A673 (cell line): ENCODE measurements at regions not wholly inside any gene's neighbourhood (a gene's known extent, or its start where the extent isn't known, plus 50 kb on each side); places are given as distances from the start of the nearest gene placed in this dataset.

Experiments
- BruUV-seq: library from RNA; stranded (reverse); fragments of 400-500 nt; replicated peaks from 2 replicates; lab custom pipeline; 2021; lab: Mats Ljungman, UMichigan
- CTCF ChIA-PET: fragments of 300-600 bp; sonication (Branson Sonifier 250); formaldehyde crosslinking; loops from one replicate; lab custom pipeline; 2022; ENCODE audit warnings: antibody characterized with exemption; lab: Charles Lee
- POLR2A ChIA-PET: fragments of 300-600 bp; sonication (Branson Sonifier 250); formaldehyde crosslinking; loops from one replicate; lab custom pipeline; 2022; ENCODE audit warnings: antibody characterized with exemption; ENCODE audit not compliant: low non-redundant PET; lab: Charles Lee
- DNase-seq: peaks from one replicate; pipeline ENCODE4 v3.0.0-alpha.2; 2015; ENCODE audit warnings: low spot score
- H3K27ac ChIP-seq: fragments of 200-600 bp; sonication (generic); 2 replicates; pipeline ENCODE4 v1.5.1; 2016; ENCODE audit warnings: mixed run types, low read depth, mild to moderate bottlenecking, mixed read lengths, antibody characterized with exemption, low read length; ENCODE audit not compliant: poor library complexity, severe bottlenecking
- H3K27me3 ChIP-seq: fragments of 200-600 bp; sonication (generic); replicated peaks from 2 replicates; pipeline ENCODE4 v1.6.1; 2017; ENCODE audit warnings: mixed run types, low read depth, mild to moderate bottlenecking, mixed read lengths, antibody characterized with exemption, low read length; ENCODE audit not compliant: insufficient read depth, poor library complexity
- H3K36me3 ChIP-seq: fragments of 200-600 bp; sonication (generic); 2 replicates; pipeline ENCODE4 v1.6.1; 2016; ENCODE audit warnings: mixed run types, mild to moderate bottlenecking, mixed read lengths, antibody characterized with exemption, low read length; ENCODE audit not compliant: insufficient read depth, poor library complexity, severe bottlenecking
- H3K4me1 ChIP-seq: fragments of 200-600 bp; sonication (generic); 2 replicates; pipeline ENCODE4 v1.6.1; 2017; ENCODE audit warnings: mixed run types, mild to moderate bottlenecking, mixed read lengths, antibody characterized with exemption, low read length; ENCODE audit not compliant: insufficient read depth, poor library complexity, severe bottlenecking
- H3K4me3 ChIP-seq: fragments of 200-600 bp; sonication (generic); 2 replicates; pipeline ENCODE4 v1.5.1; 2016; ENCODE audit warnings: low read depth, mixed run types, mild to moderate bottlenecking, mixed read lengths, low read length; ENCODE audit not compliant: poor library complexity, severe bottlenecking
- H3K9me3 ChIP-seq: fragments of 200-600 bp; sonication (generic); 2 replicates; pipeline ENCODE4 v1.6.1; 2016; ENCODE audit warnings: mixed run types, low read depth, mild to moderate bottlenecking, mixed read lengths, antibody characterized with exemption, low read length; ENCODE audit not compliant: poor library complexity, severe bottlenecking
- EZH2 ChIP-seq: fragments of 200-600 bp; sonication (generic); IDR thresholded peaks from 2 replicates; pipeline ENCODE4 v1.6.1; 2017; ENCODE audit warnings: borderline replicate concordance, low read depth, mild to moderate bottlenecking, mixed read lengths, antibody characterized with exemption, low read length; ENCODE audit not compliant: poor library complexity, severe bottlenecking
- intact Hi-C: fragments of 100-400 bp; cut with micrococcal nuclease; formaldehyde crosslinking; loops from one replicate; pipeline ENCODE4 v1.10.0; 2022; ENCODE audit not compliant: unreplicated experiment
- TF ChIP-seq, protein P1 (sequence below): fragments of 300-800, 200-600 bp; sonication (generic); conservative IDR thresholded peaks from 2 replicates; pipeline ENCODE4 v1.5.1; 2017; ENCODE audit warnings: low read depth, mild to moderate bottlenecking, antibody characterized with exemption, low read length, moderate library complexity, mixed read lengths

DNA sequence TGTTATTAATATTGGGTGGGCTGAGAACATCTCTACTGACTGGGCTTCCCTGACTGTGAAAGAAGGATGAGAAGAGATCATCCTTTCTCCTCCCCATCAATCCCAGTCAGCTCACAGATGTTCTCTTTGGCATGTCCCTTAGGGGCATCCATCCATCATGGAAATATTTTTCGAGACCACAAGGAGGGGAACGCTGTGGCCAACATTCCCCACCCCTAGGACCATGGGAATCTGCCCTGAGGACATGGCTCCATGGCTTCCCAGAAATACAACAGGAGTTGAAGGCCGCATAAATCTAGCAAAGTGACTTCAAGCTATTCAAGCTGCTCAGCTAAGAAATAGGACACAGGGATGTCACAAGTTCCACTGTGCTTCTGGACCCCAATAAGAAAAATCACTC lies 456.8 kb downstream of the MED13L start:
- H3K9me3 ChIP-seq = no peaks in the 10 kb centered on the region
- TF ChIP-seq, protein P1, sequence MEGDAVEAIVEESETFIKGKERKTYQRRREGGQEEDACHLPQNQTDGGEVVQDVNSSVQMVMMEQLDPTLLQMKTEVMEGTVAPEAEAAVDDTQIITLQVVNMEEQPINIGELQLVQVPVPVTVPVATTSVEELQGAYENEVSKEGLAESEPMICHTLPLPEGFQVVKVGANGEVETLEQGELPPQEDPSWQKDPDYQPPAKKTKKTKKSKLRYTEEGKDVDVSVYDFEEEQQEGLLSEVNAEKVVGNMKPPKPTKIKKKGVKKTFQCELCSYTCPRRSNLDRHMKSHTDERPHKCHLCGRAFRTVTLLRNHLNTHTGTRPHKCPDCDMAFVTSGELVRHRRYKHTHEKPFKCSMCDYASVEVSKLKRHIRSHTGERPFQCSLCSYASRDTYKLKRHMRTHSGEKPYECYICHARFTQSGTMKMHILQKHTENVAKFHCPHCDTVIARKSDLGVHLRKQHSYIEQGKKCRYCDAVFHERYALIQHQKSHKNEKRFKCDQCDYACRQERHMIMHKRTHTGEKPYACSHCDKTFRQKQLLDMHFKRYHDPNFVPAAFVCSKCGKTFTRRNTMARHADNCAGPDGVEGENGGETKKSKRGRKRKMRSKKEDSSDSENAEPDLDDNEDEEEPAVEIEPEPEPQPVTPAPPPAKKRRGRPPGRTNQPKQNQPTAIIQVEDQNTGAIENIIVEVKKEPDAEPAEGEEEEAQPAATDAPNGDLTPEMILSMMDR = no peak
- no peak for TF ChIP-seq EZH2
- ChIA-PET POLR2A (no interaction called here), CTCF (interaction anchor here (0.7 kb wide), 1 partner anchor 1158 kb away, joined by 8 read pairs; no protein-coding TSS in a partner anchor)
- DNase-seq = no peak
- no peak overlapping the region for H3K4me3 ChIP-seq
- no TSS peak for BruUV-seq
- no peaks in the 10 kb centered on the region for H3K4me1 ChIP-seq
- no peak overlapping the region for H3K27ac ChIP-seq
- intact Hi-C loops = no loop called here
- no peaks in the 10 kb centered on the region for H3K27me3 ChIP-seq
- H3K36me3 ChIP-seq = no peaks in the 10 kb centered on the region

GRCh38 chr12:115818973-115819372 lies 458.5 kb downstream of the MED13L start:
- H3K9me3 ChIP-seq = no peaks in the 10 kb centered on the region
- no peaks in the 10 kb centered on the region for H3K27me3 ChIP-seq
- no peak overlapping the region for H3K4me3 ChIP-seq
- CTCF ChIA-PET = no interaction called here
- no peak overlapping the region for H3K27ac ChIP-seq
- TF ChIP-seq, protein P1 = no peak
- TF ChIP-seq EZH2 = no peak
- POLR2A ChIA-PET = no interaction called here
- intact Hi-C loops = no loop called here
- H3K36me3 ChIP-seq = no peaks in the 10 kb centered on the region
- no peaks in the 10 kb centered on the region for H3K4me1 ChIP-seq
- DNase-seq = no peak
- no TSS peak for BruUV-seq

- Histone ChIP-seq H3K4me3 (no peak overlapping the region), H3K27me3 (no peaks in the 10 kb centered on the region), H3K27ac (no peak overlapping the region), H3K9me3 (no peaks in the 10 kb centered on the region), H3K4me1 (no peaks in the 10 kb centered on the region), H3K36me3 (no peaks in the 10 kb centered on the region)
- no peak for TF ChIP-seq EZH2
- TF ChIP-seq, protein P1 = no peak
- no TSS peak for BruUV-seq
- POLR2A ChIA-PET = no interaction called here
- CTCF ChIA-PET = no interaction called here
- DNase-seq = no peak
- intact Hi-C loops = no loop called here
Measured at GRCh38 chr12:115817389-115817788, 460.1 kb downstream of the MED13L start.
